Inferior parietal cortex (tissue), 1 donor: ENCODE measurements at regions not wholly inside any gene's neighbourhood (a gene's known extent, or its start where the extent isn't known, plus 50 kb on each side); places are given as distances from the start of the nearest gene placed in this dataset.

Source experiments
- DNase-seq: peaks from one replicate; pipeline ENCODE4 v3.0.0-alpha.2; 2016; ENCODE audit errors: extremely low spot score

DNA sequence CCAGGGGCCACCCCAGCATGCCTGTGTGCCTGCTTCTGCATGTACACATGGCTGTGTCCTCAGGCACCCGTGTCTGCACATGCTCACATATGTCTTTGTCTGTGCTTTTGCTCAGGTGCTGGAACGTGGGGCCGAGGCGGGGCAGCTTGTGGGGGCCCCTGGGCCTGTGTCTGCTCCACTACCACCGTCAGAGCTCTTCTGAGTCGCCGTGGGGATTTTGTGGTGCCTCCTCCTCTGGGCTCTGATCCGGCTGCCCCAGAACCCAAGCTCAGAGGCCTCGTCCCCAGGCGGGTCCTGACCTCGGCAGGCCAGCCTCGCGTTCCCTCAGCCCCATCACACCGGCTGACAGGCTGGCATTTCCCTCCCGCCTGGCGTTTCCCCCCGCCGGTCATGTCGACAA, 104.6 kb upstream of the ACTRT2 start:
- DNase-seq: no peak

DNA sequence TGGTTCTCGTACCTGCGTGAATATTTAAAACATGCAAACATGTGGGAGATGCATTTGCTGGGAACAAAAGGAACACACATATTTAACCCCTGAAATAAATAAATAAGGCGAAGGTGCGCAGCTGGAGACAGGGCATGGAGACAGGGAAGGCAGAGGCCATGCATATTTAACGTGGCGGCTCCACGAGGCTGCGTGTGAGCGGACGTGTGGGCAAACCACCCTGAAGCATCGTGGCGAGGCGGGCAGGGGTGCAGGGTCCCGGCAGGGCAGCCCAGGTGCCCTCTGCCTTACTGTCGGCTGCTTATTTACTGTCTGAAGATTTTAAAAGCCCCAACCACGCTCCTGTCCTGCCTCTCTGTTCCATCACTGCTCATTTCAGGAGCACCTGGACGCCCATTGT, 104.0 kb upstream of the ACTRT2 start:
- DNase-seq: no peak

GRCh38 chr1:2918441-2918840, 102.8 kb upstream of the ACTRT2 start:
- DNase-seq: no peak

DNA sequence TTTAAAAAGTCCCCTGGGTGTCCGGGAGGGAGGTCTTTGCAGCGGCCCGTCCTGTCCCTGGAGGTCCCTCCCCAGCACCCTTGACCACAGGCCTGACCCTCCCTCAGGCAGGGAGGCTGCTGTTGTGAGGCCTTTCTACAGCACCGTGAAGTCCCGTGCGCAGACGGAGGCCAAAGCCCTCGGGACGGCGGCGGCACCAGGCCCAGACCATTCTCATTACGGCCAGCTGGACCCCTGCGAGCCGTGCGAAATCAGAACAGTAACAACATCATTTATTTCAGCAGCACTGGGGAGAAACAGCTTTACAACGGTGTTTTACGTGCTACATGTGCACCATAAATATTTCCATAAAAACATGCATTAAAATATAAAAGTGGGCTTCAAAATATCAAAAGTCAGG, 101.4 kb upstream of the ACTRT2 start:
- no peak for DNase-seq

GRCh38 chr1:2920421-2921015, 100.7 kb upstream of the ACTRT2 start:
- DNase-seq: no peak

DNA sequence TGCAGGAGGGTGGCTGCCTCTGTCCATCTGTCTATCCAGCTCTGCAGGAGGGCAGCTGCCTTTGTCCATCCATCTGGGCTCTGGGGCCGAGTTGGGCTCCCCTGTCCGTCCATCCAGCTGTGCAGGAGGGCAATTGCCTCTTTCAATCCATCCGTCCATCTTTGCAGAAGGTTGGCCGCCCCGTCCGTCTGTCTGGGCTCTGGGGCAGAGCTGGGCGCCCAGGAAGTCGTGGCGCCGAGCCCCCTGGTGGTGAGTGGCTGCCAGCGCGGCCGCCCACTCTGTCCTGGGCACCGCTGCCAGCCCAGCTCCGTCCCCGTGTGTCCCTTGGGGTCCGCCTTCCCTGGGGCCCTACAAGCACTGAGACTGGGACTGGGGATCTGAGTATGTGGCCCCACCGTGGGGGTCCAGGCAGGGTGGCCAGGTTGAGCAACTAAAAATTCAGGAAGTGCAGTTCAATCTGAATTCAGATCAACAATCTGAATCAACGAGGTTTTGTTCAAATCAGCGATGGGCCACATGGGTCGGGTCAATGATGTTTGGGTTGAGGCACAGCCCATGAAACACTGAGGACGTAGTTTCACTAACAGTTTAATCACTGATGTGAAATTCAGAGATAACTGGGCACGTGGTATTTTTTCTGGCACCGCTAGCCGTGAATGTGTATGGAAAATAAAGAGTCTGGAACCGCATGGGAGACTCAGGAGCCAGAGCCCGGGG, 99.1 kb upstream of the ACTRT2 start:
- no peak for DNase-seq

- DNase-seq: no peak
Measured at GRCh38 chr1:2923351-2923750, 97.9 kb upstream of the ACTRT2 start.

GRCh38 chr1:2925291-2925690, 96.0 kb upstream of the ACTRT2 start:
- no peak for DNase-seq

- no peak for DNase-seq
Measured at GRCh38 chr1:2925918-2926317, 95.3 kb upstream of the ACTRT2 start.

GRCh38 chr1:2926447-2927055, 94.7 kb upstream of the ACTRT2 start:
- DNase-seq: no peak

- peak; percentile 29 for DNase-seq
Measured at GRCh38 chr1:2927393-2928360, 93.6 kb upstream of the ACTRT2 start.

DNA sequence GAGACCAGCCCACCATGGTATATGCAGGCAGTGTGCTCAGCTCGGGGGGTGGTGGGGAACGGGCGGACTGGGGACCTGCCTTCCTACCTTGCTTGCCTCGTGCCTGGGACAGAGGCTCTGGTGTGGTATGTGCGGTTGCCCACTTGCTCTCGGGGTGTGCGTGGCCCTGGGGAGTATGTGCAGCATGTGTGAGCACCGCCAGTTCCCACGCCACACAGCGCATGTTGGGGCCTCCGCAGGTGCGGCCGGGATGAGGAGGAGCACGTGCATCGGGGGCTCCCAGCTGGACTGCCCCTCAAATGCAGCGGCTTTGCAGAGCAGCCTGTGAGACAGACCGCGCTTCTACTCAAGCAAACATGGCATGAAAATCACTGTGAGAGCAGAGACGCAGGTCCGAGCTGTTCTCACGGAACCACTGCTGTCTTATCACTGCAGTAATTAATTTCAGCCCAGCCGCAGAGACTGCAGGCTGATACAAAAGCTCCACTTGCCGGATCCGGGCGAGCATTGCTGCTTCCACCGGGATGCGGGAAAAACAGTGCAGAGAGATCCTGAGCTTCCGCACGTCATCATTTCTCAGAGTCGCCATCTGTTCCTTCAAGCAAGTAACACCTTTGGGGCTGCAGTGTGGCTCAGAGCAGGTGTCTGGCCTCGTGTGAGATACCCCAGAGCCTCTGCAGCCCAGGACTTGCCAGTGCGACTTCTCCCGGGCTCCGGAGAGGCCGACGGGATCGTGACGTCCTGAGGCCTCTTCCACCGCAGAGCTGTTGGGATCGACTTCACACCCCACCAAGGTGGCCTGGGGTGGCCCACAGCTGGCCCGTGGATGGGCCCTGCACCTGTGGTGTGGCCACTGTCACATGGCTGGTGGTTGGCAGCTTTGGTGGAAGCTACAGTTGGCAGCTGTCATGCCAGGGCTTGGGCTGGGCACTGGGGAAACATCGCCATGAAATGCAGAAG, 92.6 kb upstream of the ACTRT2 start:
- DNase-seq: peak; percentile 17

DNA sequence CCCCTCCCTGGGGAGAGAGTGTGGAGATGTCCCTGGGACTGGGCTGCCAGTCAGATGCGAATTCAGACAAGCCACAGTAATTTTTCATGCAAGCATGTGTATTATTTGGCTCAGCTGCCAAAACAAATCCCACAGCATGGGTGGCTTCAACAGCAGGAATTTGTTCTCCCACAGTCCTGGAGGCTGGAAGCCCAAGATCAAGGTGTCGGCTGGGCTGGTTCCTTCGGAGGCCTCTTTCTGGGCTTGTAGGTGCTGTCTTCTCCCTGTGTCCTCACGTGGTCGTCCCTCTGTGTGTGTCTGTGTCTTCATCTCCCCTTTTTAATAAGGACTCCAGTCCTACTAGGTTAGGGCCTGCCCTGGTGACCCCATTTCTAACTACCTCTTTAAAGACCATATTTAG, 91.9 kb upstream of the ACTRT2 start:
- no peak for DNase-seq

GRCh38 chr1:2930016-2930815, 91.1 kb upstream of the ACTRT2 start:
- DNase-seq: no peak

DNA sequence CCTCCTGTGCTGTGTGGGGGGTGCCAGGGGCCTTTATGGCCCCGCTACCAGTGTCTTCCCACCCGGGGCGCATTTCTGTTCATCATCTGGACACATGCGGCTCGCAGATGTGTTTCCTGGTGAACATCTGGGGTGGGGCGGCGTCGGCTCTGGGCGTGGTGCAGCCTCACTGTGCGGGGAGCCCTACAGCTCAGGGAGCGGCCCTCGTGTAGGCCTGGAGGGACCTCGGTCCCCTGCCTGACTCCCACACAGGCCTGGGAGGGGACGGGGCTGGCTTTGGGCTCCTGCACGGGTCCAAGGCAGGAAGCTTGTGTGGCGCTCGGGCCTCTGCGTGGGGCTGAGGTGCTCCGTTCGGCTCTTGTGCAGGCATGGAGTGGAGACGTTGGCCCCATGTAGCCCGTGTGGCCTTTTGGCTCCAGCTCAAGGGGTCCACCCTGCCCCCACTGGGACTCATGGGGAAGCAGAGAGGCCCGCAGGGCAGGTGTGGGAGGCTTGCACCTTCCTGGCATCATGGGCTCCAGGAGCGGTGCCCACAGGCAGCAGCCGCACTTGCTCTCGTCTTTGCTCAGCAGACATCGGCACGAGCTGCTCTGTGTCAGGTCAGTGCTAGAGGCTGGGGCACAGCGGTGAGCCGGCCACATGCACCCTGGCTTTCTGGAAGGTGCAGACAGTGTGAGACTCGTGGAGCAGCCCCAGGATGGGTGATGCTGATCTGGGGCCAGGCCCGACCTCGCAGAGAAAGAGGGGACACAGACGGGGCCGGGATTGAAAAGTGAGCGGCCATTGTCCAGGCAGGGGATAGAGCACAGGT, 90.1 kb upstream of the ACTRT2 start:
- DNase-seq: no peak

DNA sequence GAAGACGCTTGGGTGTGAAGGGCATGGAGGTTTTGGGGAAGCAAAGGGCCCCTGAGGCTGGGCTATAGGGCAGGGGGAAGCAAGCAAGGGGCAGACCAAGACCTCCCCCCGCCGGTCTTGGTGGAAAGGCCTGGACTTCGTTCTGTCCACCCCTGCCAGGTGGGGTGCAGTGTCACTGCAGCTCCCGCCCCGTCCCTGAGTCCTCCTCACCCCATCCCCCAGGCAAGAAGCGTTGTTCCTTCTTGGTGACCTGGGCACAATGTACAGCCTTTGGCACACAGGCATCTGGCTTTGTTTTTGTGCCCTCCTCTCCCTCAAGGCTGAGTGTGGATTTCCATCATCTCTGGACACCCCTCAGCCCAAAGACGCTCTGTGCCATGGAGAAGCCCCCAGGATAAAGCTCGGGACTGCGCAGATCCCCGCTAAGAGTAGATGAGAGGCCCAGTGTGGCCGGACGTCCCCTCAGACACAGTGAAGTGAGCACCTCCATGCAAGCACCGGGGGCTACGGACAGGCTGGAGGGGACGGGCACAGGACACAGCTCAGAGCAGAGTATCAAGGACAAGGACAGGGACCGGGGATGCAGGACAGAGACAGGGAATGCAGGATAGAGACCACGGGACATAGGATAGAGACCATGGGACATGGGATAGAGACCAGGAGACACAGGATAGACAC, 89.4 kb upstream of the ACTRT2 start:
- DNase-seq: no peak

DNA sequence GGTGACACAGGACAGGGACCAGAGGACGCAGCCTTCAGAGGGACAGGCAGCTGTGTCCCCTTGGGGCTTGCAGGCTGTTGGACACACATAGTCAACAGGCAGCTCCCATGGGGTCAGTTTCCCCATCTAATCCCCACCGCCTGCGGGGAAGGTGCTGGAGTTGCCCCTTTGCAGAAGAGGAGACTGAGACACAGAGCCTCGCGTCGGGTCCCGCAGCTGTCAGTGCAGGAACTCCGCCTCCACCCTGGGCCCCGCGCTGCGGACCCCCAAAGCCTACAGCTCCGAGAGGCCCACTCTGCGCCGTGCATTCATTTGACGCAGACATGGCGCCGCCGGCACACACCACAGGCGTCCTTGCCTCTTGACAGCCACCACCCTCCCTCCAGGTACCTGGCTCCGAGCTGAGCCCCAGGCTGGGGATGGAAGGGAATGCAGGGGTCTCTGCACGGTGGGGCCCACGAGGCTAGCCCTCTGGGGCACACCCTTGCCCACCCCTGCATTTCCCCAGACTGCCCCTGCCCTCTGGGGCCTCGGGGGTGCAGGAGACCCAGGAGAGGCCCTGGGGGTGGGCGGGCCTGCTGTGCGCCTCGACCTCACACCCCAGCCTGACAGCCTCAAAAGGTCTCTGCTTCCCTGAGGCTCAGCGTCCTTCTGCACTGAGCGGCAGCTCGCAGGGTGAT, 88.5 kb upstream of the ACTRT2 start:
- DNase-seq: no peak
